Urinary bladder (tissue), 3 donors: ENCODE measurements at regions not wholly inside any gene's neighbourhood (a gene's known extent, or its start where the extent isn't known, plus 50 kb on each side); places are given as distances from the start of the nearest gene placed in this dataset.
"Not testable (repeated sequence)": the region's sequence is repeated elsewhere in the genome, so short reads cannot be mapped to it uniquely, and the experiment has no call there.

ENCODE experiments used
- DNase-seq: peaks from one replicate; pipeline ENCODE4 v3.0.0-alpha.2; 2015; ENCODE audit errors: extremely low spot score
- H3K27ac ChIP-seq: one replicate; pipeline ENCODE4 v1.5.1; 2013; ENCODE audit warnings: low read depth, mild to moderate bottlenecking, moderate library complexity
- H3K36me3 ChIP-seq: one replicate; pipeline ENCODE4 v1.6.1; 2013; ENCODE audit warnings: mild to moderate bottlenecking, moderate library complexity; ENCODE audit not compliant: insufficient read depth
- H3K4me1 ChIP-seq: one replicate; pipeline ENCODE4 v1.6.1; 2013; ENCODE audit warnings: mild to moderate bottlenecking, moderate library complexity; ENCODE audit not compliant: insufficient read depth
- H3K4me3 ChIP-seq: one replicate; pipeline ENCODE4 v1.5.1; 2013; ENCODE audit warnings: low read depth, low read length
- WGBS: extraction: QIAGEN DNeasy Blood & Tissue Kit; methylation state at CpG from one replicate; pipeline ENCODE4 v1.1.7; 2013; 5-methylcytosine and 5-hydroxymethylcytosine counted together
- donor health status: healthy with polysubstance abuse.
- donor health status: healthy.

DNA sequence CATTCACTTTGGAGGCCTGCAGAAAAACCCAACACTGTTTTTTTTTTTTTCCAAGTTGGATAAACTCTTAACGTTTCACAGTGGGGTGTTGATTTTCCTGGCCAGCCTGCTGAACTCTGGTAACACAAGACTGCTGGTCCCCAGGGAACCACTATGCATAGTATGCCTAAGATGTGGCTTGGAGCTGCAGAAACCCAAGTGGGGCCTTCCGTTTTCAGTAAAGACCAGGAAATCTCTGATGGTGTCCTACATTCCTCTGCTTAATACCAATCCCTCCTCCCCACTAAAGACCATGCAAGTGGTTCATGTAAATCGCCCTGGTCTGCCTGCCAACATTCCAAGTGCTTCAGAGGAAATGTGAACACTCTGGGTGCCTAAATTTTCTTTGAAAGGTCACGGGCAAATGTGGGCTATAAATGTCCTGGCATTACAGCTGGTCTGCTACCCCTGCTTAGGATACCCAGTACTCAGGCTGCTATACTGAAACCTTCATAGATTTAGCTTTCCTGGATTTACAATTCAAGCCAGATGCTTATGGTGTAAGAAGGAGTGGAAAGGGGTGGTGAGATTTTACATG lies 615.4 kb downstream of the MAFB start:
- DNase-seq = no peak
- no peaks in the 10 kb centered on the region for H3K36me3 ChIP-seq
- no peak overlapping the region for H3K27ac ChIP-seq
- no peak overlapping the region for H3K4me3 ChIP-seq
- no peaks in the 10 kb centered on the region for H3K4me1 ChIP-seq
- WGBS = 21% methylated on average over 4 of the region's 4 CpGs

DNA sequence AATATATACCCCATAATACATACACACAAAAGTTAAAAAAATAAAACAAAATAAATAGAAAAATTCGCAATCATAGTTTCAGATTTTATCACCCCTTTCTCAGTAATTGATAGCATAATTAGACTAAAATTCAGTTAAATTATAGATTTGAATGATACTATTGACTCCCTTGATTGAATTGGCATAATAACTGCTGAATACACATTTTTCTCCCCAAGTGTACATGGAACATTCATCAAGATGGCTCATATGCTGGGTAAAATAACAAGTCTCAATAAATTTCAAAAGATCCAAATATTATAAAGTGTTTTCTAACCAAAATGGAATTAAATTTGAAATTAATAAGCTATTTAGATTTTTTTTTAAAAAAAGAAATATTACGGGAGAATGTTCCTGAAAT lies 616.1 kb downstream of the MAFB start:
- no peak for DNase-seq
- no peaks in the 10 kb centered on the region for H3K4me1 ChIP-seq
- H3K36me3 ChIP-seq = no peaks in the 10 kb centered on the region
- 97% methylated on average over 2 of the region's 2 CpGs for WGBS
- H3K27ac ChIP-seq = no peak overlapping the region
- no peak overlapping the region for H3K4me3 ChIP-seq

DNA sequence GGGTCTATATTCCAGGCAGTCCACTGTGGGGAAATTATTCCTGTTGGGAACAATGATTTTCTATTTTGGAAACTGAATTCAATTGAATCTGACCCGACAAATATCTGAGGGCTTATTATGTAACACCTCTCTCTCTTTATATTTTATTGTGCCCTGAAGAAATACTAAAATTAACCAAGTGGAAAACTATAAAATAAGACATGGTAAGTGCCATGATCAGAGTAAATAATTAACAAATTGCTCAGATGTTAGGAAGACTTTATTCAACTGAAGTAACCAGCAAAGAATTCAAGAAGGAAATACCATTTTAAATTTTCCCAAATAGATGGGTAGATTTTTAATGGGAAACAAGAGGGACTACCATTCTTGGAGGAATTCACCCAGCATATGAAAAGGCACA lies 632.9 kb downstream of the MAFB start:
- H3K4me1 ChIP-seq = no peaks in the 10 kb centered on the region
- DNase-seq = no peak
- H3K4me3 ChIP-seq = no peak overlapping the region
- no peaks in the 10 kb centered on the region for H3K36me3 ChIP-seq
- WGBS = 73% methylated on average over 1 of the region's 1 CpG
- no peak overlapping the region for H3K27ac ChIP-seq

DNA sequence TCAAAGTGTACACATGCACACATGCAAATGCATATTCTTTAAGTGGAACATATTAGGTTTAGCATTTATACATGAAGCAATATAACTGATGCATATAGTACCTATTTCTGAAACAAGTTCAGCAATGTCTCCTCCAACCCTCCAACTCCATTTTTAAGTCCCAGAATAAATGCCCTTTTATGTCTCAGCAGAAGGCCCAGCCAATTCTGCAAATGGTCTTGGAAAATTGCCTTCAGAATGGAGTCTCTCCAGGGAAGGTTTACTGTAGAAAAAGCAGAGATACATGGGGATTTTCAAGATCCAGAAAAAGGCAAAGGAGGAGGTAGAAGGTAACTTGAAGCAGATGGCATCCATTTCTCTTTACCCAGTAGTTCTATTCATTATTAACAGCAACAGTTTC lies 633.3 kb downstream of the MAFB start:
- Histone ChIP-seq H3K27ac (no peak overlapping the region), H3K4me1 (no peaks in the 10 kb centered on the region), H3K4me3 (no peak overlapping the region), H3K36me3 (no peaks in the 10 kb centered on the region)
- DNase-seq = no peak

DNA sequence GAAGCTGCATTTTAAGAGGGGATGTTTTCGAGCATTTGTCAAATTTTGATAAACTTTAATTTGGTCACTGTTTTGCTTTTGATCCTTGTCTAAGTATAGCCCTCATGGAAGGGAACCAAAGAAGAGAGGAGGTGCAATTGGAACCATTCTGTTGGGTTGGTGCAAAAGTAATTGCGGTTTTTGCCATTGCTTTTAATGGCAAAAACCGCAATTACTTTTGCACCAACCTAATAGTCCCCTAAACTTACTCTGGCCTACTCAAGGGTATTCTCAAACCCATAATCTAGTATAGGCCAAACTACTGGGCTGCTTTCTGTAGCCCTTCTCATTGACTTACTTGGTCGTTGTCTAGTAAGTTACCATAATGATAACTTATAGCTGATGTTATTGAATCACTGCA lies 634.7 kb downstream of the MAFB start:
- no peak overlapping the region for H3K27ac ChIP-seq
- 73% methylated on average over 4 of the region's 4 CpGs for WGBS
- H3K36me3 ChIP-seq = no peaks in the 10 kb centered on the region
- no peaks in the 10 kb centered on the region for H3K4me1 ChIP-seq
- no peak for DNase-seq
- no peak overlapping the region for H3K4me3 ChIP-seq

DNA sequence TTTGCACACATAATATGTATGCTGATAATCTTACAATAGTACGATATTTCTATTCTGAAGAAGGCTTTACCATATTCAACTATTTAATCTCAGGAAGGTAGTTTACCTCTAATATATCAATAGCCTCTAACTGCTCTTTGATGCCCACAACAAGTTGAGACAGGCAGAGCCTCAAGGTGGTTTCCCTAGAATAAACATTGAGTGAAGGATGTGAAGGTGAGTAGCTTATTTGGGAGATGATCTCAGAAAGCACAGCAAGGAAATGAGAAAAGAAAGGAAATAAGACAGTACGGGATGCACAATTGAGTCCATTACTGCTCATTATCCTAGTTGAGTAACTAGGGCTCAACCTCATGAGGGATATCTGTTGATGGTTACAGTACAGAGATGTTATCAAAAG lies 638.4 kb downstream of the MAFB start:
- no peaks in the 10 kb centered on the region for H3K36me3 ChIP-seq
- DNase-seq = no peak
- H3K27ac ChIP-seq = no peak overlapping the region
- WGBS = 88% methylated on average over 2 of the region's 2 CpGs
- no peaks in the 10 kb centered on the region for H3K4me1 ChIP-seq
- H3K4me3 ChIP-seq = no peak overlapping the region

DNA sequence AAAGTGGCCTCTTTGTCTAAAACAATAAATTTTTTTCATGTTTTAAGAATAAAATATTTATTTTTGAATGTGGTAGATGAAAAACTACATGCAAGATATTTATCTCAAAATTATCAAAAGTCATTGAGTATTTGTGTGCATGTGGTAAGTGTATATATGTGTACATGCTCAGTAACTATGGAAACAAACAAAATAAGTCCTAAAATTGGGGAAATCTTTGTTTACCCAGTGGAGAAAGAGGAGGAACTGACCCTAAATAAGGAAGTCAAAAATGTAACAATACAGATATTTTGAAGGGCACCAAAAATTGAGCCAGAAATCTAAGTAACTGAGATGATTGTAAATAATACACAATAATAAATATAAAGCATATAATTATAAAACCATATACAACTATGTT lies 639.2 kb downstream of the MAFB start:
- no peak for DNase-seq
- H3K4me3 ChIP-seq = no peak overlapping the region
- H3K36me3 ChIP-seq = no peaks in the 10 kb centered on the region
- H3K4me1 ChIP-seq = no peaks in the 10 kb centered on the region
- no peak overlapping the region for H3K27ac ChIP-seq

DNA sequence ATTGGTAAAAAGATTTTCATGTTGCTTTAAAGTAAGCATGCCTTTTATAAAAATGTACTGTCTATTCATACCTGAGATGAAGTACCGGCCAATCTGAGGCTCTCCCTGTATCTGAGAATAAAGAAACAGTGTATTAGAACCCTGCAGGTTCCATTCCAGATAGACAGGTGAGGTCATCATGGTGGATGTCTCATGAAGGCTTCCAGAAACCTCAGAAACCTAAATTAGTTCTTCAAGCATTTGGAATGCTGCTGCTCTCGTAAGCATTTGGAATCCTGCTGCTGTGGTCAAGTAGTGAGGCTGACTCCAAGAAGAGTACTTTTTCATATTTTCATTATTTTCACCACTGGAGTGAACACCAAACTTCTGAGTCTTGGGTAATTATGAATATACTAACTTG lies 642.3 kb downstream of the MAFB start:
- WGBS = 88% methylated on average over 2 of the region's 2 CpGs

DNA sequence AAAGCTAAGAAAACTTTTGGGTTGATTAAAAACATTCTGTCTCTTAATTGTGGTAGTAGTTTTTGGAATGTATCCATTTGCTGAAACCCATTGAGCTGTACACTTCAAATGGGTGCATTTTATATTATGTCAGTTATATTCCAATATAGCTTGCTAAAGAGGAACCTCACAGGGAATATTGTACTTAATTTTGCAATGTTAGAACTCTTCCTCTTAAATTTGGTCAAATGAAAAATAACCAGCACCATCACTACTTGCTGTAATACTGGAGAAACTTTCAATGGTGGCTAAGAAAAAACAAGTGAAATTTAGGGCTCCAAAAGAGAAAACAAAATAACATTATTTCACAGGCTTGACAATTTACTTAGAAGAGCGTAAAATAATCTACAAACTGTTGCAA lies 651.5 kb downstream of the MAFB start:
- 89% methylated on average over 1 of the region's 1 CpG for WGBS
- no peaks in the 10 kb centered on the region for H3K4me1 ChIP-seq
- no peak for DNase-seq

More for the DNA sequence above, 642.3 kb downstream of the MAFB start:
- Histone ChIP-seq H3K4me3 (no peak overlapping the region), H3K36me3 (no peaks in the 10 kb centered on the region), H3K27ac (no peak overlapping the region), H3K4me1 (no peaks in the 10 kb centered on the region)
- DNase-seq = no peak

DNA sequence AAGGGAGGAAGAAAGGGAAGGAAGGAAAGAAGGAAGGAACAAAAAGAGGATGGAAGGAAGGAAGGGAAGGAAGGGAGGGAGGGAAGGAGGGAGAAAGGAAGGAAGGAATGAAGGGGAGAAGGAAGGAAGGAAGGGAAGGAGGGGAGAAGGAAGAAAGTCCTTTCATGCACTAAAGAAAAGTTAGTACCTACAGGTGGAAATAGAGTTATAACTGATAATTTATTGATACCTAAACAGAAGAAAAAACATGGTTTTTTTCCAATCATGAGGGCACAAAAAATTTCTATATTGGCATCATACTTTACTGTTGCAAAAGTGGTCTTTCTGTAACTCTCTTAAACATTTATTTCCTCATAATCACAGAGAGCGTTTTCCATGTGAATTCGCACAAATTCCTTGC lies 659.4 kb downstream of the MAFB start:
- H3K27ac ChIP-seq = no peak overlapping the region
- H3K4me1 ChIP-seq = no peaks in the 10 kb centered on the region
- 89% methylated on average over 2 of the region's 2 CpGs for WGBS
- H3K36me3 ChIP-seq = no peaks in the 10 kb centered on the region
- H3K4me3 ChIP-seq = no peak overlapping the region
- no peak for DNase-seq

More for the DNA sequence above, 651.5 kb downstream of the MAFB start:
- Histone ChIP-seq H3K36me3 (no peaks in the 10 kb centered on the region), H3K4me3 (no peak overlapping the region), H3K27ac (no peak overlapping the region)

DNA sequence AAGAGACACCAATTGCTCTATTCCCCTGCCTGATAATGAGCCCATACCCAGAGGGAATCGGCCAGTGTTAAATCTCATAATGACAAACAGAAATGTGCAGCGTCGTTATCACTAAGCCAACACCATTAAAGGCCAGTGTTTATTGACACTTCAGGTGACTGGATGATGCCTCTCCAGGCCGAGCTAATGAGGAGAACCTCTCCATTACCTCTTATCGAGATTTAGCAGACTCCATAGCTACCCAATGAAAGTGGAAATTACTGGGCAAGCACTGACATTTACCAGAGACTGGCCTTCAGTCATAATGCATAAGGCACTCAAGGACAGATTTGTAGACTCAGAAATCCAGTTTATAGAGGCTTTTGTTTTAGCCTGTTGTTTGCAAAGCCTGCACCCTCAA lies 669.5 kb downstream of the MAFB start:
- DNase-seq = no peak
- H3K4me1 ChIP-seq = no peaks in the 10 kb centered on the region
- H3K36me3 ChIP-seq = no peaks in the 10 kb centered on the region
- no peak overlapping the region for H3K27ac ChIP-seq
- 23% methylated on average over 5 of the region's 5 CpGs for WGBS
- H3K4me3 ChIP-seq = no peak overlapping the region

DNA sequence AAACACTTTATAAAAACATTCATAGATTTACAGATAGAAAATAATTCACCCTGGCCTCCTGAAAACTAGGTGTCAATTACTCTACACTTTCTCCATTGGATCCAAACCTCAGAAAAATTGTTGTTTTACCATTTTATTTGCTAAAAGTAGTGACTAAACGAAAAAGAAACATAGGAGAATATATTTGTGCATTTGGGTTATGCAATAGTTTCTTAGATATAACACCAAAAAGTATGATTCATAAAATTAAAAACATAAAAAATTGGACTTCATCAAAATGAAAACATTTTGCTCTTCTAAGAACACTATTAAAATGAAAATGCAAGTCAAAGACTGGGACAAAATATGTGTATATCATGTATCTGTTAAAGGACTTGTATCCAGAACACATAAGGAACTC lies 671.3 kb downstream of the MAFB start:
- Histone ChIP-seq H3K4me3 (no peak overlapping the region), H3K36me3 (no peaks in the 10 kb centered on the region), H3K27ac (no peak overlapping the region), H3K4me1 (no peaks in the 10 kb centered on the region)
- no peak for DNase-seq
- WGBS = 75% methylated on average over 1 of the region's 1 CpG

DNA sequence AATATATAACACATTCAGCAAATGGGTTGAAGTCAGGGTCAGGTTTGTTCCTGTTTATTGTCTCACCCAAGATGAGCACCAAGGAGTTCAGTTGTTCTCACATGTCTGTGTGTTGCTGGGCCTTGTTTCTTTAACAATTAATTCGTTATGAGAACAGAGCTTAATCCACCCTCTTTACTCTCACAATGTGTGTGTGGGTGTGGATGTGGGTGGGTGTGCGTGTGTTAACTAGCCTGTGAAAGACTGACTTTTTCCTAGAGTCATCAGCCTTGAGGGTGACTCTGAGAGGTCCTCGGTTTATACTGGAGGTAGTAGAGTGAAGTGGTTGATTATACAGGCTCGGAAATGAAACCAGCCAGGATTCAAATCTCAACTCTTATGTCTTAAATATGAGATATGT lies 672.1 kb downstream of the MAFB start:
- H3K27ac ChIP-seq = no peak overlapping the region
- H3K36me3 ChIP-seq = no peaks in the 10 kb centered on the region
- no peaks in the 10 kb centered on the region for H3K4me1 ChIP-seq
- no peak for DNase-seq
- no peak overlapping the region for H3K4me3 ChIP-seq
- 85% methylated on average over 4 of the region's 4 CpGs for WGBS

DNA sequence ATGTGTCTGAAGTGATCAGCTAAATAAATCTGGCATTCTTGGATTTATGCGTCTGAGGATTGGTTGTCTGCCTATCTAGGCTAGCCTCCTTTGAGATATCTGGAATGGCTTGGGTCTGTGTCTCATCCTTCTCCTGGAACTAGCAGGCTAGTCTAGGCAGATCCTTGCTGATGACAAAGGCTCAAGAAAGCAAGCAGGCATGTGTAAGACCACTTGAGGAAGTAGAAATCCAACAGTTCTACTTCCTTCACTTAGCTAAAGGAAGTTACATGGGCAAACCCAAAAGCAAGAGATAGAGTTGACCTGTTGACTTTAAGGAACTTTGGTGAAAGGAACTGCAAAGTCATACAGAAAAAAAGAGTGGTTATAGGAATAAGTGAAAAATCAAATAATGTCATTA lies 672.6 kb downstream of the MAFB start:
- Histone ChIP-seq H3K36me3 (no peaks in the 10 kb centered on the region), H3K4me1 (no peaks in the 10 kb centered on the region)
- WGBS = 95% methylated on average over 1 of the region's 1 CpG

DNA sequence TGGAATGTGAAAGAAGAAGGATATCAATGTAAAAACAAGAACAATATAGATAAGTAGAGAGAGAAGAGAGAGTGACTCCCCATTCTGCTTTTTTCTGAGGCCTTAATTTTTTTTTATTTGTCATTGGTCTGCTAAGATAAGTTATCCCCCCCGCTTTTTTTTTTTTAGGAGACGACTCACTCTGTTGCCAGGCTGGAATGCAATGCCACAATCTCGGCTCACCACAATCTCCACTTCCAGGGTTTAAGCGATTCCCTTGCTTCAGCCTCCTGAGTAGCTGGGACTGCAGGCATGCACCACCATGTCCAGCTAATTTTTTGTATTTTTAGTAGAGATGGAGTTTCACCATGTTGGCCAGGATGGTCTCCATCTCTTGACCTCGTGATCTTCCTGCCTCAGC lies 677.0 kb downstream of the MAFB start:
- not testable (repeated sequence) for H3K4me3 ChIP-seq, H3K4me1 ChIP-seq, DNase-seq, H3K27ac ChIP-seq, H3K36me3 ChIP-seq
- WGBS = 63% methylated on average over 5 of the region's 5 CpGs

More for the DNA sequence above, 672.6 kb downstream of the MAFB start:
- no peak for DNase-seq
- H3K4me3 ChIP-seq = no peak overlapping the region
- H3K27ac ChIP-seq = no peak overlapping the region
